A172 (cell line): ENCODE measurements at regions not wholly inside any gene's neighbourhood (a gene's known extent, or its start where the extent isn't known, plus 50 kb on each side); places are given as distances from the start of the nearest gene placed in this dataset.

ENCODE experiments used
- DNase-seq: peaks from one replicate; pipeline ENCODE4 v3.0.0-alpha.2; 2015; ENCODE audit warnings: low spot score

DNA sequence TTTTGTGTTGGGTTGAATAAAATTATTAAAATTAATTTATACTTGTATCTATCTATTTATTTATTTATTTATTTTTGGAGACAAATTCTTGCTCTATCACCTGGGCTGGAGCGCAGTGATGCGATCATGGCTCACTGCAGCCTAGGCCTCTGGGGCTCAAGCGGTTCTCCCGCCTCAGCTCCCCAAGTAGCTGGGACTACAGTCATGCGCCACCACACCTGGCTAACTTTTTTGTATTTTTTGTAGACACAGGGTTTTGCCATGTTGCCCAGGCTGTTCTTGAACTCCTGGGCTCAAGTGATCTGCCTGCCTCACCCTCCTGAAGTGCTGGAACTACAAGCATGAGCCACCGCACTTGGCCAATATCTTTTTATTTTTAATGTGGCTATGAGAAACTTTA is 134.7 kb upstream of the SPDL1 start:
- no peak for DNase-seq

DNA sequence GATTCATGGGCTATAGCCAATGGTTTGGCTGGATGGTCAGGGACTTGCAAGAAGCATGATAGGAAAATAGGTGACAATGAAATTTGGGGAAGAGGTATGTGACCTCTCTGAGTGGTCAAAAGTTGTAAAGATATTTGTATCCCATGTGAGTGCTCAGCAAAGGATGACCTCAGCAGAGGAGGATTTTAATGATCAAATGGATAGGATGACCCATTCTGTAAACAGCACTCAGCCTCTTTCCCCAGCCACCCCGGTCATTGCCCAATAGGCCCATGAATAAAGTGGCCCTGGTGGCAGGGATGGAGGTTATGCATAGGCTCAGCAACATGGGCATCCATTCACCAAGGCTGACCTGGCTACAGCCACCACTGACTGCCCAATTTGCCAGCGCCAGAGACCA is 138.4 kb upstream of the SPDL1 start:
- no peak for DNase-seq

DNA sequence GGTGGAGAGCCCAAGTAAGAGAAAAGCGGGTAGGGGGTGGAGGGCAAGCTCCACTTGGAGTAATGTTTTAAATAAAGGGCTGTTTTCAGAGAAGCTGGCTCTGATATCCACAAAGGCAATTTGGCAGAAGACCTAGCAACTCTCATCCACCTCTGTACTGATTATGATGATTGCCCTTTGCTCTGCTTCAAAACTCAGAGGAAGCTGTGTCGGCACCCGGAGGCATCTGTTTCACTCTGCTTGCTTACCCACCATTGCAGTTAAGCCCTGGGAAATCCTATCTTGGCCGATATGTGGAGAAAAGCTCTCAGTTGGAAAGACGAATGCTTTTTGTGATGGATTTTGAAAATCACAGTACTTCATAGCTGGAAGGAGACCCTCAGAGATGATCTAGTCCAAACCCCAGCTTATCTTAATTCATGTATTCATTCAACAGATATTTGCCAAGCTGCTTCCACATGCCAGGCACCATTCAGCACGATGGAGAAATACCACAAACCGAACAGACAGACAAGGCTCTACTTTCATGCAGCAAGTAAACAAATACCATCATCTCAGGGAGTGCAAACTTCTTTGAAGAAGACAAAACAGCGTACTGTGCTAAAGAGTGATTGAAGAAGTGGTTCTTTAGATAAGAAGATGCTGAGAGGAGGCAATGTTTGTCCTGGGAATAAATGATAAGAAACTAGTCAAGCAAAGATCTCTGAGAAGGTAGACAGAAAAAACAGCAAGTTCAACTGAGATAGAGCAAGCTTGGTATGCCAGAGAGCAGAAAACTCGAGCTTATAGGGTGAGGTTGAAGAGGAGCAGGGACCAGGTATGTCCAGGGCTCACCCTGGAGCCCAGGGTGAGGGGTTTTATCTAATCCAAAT is 140.4 kb upstream of the SPDL1 start:
- DNase-seq = no peak

DNA sequence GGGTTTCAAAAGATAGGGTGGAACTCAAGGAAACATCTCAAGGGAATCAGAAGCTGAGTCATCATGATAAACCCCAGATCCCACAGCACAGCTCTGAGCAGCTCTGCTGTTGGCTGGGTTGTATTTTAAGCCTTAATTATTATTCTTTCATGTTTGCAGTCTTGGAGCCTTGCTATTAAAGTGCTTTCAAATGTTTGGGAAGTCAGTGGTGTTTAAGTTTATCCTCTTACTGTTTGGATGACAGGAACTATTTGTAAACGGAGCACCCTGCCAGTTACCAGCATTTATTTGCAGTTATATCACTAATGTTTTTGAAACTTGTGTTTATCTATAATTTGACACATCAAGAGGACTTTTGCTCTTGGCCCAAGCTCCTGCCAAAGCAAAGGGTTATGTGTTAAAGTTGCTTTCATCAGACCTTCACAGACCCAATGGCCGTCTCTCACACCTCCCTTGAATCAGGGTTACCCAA is 141.1 kb upstream of the SPDL1 start:
- DNase-seq = no peak

DNA sequence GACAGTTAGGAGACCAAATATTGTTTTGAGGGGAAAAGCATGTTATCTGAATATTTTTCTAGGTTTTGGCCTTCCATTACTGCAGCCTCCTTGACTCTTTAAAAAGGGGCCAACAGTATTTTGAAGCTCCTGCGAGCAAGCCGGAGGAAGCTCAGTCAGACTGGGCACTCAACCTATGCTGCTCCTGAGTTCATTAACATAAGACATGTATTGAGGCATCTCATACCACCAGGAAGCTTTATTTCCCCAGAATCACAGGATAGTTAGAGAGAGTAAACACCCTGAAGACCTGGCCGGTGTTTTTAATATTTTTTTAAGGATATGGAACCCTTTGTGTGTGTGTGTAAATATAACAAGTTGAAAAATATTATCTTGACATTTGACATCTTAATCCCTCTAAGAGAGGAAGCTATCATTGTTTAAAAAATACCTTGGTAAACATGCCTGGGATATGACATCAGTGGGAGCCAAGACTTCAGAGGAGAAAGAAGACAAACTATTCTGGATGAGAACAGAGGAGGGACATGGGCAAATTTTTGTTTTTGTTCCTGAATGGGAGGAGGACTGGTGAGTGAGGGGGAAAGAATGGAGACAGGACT is 139.3 kb upstream of the SLIT3 start:
- no peak for DNase-seq

DNA sequence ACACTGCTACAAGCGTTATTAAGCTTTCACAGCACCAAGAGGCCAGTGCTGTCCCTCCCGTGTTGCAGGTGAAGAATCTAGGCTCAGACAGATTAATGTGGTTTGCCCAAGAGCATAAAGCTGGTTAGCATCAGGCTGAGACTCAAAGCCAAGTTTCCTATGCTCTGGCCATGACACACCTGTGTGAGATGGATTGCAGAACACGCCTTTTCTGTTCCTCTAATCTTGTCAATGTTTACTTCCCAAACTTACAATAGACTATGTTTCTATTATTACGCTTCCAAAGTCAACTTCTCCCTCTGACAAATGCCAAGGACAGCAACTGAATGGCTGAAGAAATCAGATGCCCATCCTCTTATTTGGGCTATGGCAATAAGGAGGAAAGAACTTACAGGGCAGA is 138.4 kb upstream of the SLIT3 start:
- DNase-seq = no peak

DNA sequence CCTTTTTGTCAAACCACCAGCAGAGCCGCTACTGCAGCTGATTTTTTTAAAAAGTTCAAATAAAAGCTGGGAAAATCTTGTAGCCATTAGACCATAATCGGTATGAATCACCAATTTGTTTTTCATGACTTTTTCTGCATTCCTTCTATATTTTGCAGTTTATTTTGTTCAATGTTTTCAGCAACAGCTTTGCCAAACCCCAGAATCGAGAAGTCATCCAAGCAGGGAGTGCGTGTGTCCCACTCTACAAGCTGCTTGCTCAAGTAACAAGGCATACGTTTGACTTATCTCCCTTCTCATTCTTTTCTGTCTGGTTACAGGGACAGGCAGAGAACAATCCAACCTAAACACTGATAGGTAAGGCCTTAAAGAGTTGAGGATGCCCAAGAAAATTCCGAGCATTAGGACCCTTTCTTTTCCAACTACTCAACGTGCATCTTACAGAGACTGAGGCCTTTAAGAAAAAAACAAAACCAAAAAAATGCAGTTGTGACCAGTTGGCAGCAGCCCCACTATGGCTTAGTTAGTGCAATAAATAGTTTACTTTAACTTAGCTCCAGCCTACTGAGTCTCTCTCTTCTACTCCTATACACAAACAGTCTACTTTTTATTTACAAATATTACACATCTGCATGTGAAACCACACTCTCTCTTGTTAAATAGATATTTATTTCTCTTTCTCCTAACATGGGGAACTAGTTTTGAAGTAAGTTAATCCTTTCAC is 134.7 kb upstream of the SLIT3 start:
- DNase-seq = no peak

DNA sequence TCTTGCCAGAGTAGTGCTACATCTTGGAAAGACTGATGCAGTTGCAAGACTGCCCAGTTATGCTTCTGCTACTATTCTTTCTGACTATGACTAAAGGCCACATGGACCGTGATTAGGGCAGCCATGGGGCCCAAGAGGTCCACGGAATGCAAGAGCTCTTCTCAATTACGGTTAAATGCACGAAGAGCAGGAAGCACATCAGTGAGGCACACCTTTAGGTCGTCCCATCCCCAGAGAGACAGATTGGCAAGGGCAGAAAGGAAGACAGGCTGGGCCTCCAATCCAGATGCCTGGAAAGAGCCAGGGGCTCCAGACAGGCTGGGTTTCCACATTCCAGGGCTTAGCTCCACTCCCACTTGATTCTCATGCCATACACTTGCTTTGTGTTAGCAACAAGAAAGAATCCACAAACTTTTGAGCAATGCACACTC is 132.3 kb upstream of the SLIT3 start:
- no peak for DNase-seq

DNA sequence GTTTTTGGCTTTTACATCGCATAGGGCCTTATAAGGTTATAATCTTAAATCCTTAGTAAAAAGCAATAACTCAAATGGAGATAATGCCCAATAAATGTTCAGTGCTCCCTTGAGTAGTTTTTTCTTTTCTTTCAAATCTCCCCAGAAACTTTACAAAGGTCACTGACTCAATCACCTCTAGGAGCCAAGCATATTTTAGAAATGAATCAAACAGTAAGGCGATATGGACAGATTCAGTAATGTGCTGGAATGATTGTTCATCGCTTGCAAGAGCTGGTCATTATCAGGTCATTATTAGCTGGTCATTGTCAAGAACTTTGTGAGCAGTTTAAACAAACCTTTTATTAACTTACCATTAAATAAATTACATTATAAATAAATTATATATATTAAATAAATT is 130.4 kb upstream of the SLIT3 start:
- no peak for DNase-seq

DNA sequence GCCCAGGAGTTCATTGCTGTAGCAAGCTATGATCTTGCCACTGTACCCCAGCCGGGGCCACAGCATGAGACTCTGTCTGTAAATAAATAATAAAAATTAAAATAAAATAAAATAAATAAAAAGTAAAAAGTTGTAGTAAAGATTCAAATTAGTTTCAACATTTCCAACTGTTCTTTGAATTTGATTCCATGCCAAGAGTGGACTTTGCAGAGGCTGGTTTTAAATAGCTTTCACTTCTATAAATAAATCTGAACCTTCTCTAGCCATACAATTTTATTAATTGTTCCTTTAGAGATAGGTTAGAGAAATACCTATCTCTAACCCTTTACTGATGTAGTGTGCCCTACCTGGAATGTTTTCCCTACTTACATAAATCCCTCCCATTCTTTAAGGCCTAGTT is 129.7 kb upstream of the SLIT3 start:
- DNase-seq = no peak

DNA sequence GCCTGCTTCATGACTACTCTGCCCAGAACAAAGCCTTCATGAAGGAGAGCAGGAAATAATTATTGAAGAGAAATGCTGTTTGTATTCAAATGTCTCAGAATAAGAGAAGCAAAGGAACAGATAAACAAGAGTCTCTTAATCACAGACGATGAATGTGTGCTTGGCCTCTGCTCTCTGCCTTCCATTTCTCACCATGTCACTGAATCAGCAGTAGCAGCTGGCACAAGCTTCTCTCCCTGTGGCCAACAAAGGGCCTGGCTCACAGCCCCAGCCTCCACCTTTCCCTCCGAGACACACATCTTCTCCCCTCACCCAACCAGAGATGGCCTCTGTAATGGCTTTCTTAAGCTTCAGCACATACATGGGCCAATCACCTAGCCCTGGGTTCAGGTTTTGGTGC is 128.1 kb upstream of the SLIT3 start:
- no peak for DNase-seq

DNA sequence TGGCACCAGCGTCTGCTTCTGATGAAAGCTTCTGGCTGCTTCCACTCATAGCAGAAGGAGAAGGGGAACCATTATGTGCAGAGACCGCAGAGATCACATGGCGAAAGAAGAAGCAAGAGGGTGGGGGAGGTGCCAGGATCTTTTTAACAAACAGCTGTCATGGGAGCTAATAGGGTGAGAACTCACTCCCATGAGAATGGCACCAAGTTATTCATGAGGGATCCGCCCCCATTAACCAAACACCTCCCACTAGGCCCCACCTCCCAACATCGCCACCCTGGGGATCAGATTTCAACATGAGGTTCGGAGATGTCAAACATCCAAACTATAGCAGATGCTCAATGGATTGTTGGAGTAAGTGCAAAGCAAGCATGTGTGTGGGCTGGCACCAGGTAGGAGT is 125.8 kb upstream of the SLIT3 start:
- no peak for DNase-seq

DNA sequence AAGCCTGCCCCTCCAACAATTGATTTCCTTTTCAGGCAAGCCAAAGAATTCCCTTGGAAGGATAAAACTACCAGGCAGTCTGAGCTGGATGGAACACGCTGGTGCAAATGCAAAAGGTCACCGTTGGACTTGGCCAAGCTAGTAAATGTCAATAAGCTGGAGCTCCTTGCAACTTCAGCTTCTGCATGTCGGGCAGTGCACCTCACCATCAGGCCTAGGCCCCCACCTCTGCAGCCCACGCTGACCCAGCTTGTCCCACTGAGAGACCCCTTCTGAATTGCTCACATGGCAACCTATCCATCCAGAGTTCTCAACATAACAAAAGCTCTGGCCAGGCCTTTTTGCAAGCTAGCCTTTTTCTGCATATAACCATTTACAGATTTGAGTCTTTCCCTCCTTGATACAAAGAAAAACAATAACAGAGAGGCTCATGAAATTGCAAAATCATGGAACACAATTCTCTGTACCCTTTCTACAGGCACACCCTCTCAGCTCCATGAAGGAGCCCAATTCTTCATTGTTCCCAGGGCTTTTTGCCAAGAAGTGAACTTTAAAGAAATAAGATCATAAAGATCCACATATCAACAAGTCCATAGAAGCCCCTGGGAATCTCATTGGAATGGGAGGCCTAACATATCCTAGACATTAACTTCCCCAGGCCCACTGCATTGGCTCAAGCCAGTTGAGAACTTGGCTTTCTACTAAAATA is 123.9 kb upstream of the SLIT3 start:
- DNase-seq = no peak

DNA sequence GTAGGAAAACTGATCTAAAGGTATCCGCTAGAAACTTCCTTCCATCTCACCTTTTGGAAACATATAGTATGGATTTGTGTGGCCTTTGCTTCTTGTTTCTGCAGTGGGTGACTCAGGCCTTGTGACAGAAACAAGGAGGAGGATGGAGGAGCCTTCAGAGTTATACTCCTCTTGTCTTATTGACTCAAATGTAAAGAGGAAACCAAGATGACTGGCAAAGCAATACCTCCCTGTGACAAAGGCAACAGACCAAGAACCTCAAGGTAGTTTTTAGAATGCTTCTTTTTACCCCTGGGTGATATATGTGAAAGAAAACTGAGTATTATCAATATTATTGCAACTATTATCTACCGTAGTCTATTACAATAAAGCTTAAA is 123.3 kb upstream of the SLIT3 start:
- DNase-seq = no peak

DNA sequence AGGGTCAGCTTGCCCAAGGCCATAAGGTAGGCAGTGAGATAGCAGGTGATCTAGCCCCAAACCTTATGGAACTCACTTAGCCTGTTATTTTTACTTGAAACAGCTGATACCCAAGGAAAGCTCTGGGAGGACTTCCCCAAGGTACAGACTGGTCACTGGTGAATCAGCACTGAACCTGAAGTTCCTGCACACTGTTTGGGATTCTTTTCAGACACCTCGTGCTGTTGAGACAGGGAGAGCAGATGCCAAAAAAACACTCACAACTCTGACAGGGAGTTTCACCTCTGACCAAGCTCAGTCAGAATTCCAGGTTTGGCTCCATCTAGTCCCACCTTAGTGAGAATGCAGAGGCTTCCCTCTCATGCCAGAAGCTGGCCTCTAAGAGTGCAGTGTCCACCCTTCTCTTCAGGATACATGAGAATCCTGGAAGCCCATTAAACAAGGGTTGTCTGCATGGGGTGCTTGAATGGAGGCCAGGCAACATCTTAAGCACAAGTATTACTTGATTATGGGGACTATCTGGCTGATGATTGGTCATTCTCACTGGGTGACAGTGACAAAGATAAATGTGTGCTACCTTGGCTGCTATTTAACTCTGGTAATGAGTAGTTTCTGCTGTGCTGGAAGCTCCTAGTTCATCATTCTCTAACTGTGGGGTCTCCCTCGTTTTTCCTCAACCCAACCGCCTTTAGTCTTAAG is 122.8 kb upstream of the SLIT3 start:
- DNase-seq = no peak

DNA sequence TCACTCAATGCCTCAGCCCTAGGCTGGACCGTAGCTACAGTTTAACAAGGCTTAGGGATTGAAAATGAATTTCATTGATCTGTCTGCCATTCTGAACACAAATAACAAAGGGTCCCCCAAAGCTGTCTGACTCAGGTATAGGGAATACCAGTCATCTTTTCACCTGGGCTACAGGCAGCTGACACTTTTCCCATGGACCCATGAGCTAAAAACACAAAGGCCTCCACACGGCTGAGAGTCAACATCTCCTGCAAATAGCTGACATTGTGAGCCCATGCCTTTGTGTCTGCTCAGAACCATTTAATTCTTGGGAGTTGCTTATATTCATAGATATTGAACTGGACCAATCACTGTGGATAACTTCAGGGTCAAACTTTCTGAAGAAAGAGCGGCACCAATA is 121.1 kb upstream of the SLIT3 start:
- no peak for DNase-seq

DNA sequence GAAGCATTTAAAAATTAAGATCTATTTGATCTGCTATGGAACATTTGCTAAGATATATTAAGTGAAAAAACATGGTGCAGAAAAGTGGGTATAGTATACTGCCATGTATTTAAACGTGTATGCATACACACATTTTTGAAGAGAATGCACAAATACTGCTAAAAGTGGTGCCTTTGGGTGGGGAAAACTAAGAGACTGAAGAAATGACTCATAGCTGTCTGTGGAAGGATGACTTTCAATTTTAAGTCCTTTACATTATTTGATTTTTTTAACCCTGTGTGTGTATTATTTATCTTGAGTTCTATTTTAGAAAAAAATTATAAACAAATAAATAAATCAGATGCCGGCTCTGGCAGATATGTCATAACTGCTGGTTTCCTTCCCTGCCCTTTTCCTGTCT is 120.7 kb upstream of the SLIT3 start:
- DNase-seq = peak; percentile 15

DNA sequence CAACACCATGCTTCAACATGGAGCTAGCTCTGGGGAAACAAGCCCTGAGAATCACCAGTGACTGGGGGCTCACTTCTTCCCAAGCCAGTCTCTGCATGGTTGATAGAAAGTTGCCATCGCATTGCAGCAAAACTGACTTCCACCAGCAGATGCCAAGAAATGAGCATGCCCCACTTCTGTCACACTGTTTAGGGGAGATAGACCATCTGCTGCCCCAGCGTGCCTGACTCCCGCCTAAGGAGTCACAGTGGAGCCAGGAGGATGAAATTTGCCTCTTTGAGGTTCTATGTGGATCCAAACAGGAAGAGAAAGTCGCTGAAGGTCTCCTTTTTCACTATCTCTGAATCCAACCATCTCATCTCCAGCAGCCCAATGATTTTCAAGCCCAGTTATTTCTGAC is 116.7 kb upstream of the SLIT3 start:
- DNase-seq = no peak

DNA sequence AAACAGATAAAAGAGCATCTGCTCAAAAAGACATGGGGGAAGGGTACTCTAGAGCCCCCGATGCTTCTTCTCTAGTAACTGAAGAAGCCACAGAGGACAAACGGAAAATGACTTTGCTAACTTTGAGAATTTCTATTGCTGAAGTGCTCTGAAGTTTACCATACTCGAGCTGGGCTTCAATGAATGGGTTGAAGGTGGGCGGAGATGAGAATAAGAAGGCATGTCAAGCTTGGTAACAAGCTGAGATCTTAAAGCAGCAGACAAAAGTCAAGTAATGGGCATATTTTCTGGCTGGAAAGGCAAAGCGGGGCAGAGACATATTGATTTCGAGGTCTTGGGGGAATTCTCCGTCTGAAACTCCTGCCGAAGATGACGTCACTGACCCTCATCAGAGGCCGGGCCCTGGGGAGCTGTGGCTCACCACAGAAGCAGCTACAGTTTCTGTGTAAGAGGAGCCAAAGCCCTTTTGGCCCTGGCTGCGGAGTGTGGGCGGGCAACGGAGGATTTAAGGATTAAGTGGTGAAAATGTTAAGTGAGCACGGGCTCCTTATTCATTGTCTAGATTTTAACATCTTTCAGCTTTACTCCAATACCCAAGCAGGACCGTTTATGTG is 115.8 kb upstream of the SLIT3 start:
- peak; percentile 34 for DNase-seq

DNA sequence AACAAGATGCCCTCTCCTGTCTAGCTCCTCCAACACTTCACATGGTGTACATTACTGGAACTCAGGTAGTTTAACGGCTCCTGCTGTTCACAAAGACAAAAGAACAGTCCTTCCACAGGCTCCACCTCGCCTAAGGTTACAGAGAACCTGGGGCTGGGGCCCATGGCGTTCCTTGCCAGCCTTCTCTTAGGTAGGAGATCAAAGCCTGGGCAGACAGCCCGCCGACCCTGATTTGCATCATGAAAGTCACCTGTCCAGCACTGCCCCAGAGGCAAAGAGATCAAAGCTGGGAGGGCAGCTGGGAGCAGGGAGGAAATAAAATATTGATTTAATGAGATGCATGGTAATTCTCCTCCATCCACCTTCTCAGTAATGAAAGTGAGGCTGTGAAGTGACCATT is 115.0 kb upstream of the SLIT3 start:
- DNase-seq = no peak

DNA sequence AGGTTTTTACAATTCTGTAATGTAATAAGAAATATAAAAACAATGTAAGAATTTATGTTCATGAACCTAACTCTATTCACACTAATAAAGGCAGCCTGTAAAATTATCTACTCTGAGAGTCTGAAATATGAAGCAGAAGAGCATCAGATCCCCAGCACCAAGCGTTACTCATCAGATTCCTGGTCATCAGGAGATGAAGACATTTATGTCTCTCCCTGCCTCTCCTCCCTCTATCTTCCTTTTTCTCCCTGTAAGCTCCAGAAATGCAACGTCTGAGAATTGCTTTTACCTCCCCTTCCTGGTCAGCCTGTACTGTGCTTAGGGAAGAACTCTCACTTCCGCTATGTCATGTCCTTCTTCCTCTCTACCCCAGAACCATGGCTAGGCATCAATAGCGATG is 114.4 kb upstream of the SLIT3 start:
- no peak for DNase-seq
